HG02938 (cell line): ENCODE measurements at regions not wholly inside any gene's neighbourhood (a gene's known extent, or its start where the extent isn't known, plus 50 kb on each side); places are given as distances from the start of the nearest gene placed in this dataset.
"Not testable (repeated sequence)": the region's sequence is repeated elsewhere in the genome, so short reads cannot be mapped to it uniquely, and the experiment has no call there.

ENCODE experiments used
- ATAC-seq: cut with Tn5 transposase; IDR thresholded peaks from one replicate; pipeline ENCODE4 v1.9.1; 2021; ENCODE audit warnings: mild to moderate bottlenecking, moderate library complexity; ENCODE audit not compliant: unreplicated experiment

GRCh38 chr6:14765106-14765505 is 480.8 kb upstream of the JARID2 start:
- no peak for ATAC-seq

DNA sequence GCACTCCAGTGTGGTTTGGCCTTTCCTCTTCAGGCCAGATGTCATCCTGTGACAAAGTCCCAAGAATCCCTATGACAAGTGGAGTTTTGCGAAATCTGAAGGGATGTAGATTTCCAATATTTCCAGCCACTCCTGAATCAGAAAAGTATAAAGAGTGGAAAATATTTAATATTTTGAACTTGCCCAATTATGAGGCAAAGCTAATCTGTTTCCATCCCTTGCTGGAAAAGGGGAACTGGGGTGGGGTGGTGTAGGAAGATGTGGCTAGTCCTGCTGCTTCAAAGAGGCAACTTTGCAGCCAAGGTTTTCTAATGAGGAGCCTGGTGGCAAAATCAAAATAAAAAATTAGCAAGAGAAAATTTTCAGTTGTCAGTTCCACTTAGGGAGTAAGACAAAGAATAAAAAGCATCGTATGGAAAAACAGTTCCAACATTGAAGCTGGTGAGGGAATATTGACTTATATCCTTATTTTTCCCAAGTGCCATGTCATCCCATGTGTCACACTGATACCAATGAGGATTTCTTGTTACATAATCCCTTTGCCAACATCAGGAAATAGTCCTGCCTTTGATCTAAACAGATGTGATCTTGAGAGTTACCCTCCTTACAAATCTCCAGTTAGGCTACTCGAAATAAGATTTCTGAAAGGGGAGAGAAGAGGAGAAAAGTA is 480.0 kb upstream of the JARID2 start:
- ATAC-seq: no peak

DNA sequence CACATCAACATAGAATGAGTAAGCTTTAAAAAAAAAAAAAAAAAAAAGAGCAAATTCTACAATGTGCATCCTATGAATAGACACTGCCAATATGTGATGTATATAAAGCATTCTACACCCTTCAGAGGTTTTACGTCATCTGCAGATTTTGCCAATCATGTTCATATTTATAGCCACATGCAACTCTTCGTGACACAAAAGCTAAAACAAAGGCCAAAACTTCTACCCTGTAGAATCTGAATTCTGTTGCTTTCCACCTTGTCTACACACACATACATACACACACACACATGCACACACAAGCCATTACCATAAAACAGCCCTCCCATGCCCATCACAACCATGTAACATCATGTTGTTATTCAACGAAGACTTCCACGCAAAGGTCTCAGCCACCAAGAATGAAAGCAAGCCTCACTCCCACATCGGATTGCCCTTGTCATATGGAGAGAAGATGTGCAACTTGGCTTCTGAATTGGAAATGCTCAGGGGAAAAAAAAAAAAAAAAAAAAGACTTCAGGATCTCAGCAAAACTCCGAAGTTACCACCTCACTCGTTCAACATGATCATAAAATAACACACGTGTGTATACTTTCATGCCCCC is 479.4 kb upstream of the JARID2 start:
- no peak for ATAC-seq

DNA sequence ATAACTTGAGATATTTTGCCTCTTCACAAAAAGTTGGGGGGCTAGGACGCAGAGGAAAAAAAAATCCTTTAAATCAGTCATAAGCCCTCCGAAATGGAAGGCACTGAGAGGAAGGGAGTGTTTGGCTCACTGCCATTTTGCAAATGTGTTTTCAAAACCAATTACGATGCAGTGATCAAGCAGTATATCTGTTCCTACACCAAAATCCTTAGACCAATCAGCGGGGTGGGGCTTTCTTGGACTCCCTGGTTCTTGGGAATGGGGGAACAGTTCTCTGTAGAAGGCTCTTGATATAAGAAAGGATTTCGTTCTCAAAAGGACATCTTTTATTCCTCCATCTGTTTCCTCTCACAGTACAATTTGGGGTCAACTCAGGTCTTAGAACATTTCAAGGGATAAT is 478.6 kb upstream of the JARID2 start:
- no peak for ATAC-seq

- no peak for ATAC-seq
These were observed 475.8 kb upstream of the JARID2 start for GRCh38 chr6:14770040-14770439.

GRCh38 chr6:14770572-14770971 is 475.3 kb upstream of the JARID2 start:
- ATAC-seq: no peak

- ATAC-seq: no peak
These were observed 474.9 kb upstream of the JARID2 start for GRCh38 chr6:14771016-14771415.

DNA sequence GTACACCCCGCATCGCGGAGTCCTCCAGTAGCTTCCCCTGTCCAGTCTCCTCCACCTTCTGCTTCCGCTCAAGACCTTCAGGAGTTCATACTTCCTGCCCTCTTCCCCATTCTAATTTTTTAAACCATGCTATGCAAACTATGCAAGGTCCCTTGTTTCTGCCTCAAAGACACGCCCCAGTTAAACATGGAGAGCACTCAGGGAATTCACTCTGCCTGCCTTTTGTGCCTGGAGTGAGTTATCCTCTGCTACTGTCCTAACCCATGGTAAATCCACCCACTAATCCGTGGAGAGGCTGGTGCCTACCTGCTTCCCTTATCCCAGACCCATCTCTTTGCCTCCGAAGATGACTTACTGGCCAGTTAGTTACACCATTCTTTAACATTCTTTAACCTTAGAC is 473.7 kb upstream of the JARID2 start:
- ATAC-seq: no peak

- ATAC-seq: no peak
These were observed 470.3 kb upstream of the JARID2 start for GRCh38 chr6:14775528-14775927.

GRCh38 chr6:14776307-14776706 is 469.6 kb upstream of the JARID2 start:
- ATAC-seq: no peak

DNA sequence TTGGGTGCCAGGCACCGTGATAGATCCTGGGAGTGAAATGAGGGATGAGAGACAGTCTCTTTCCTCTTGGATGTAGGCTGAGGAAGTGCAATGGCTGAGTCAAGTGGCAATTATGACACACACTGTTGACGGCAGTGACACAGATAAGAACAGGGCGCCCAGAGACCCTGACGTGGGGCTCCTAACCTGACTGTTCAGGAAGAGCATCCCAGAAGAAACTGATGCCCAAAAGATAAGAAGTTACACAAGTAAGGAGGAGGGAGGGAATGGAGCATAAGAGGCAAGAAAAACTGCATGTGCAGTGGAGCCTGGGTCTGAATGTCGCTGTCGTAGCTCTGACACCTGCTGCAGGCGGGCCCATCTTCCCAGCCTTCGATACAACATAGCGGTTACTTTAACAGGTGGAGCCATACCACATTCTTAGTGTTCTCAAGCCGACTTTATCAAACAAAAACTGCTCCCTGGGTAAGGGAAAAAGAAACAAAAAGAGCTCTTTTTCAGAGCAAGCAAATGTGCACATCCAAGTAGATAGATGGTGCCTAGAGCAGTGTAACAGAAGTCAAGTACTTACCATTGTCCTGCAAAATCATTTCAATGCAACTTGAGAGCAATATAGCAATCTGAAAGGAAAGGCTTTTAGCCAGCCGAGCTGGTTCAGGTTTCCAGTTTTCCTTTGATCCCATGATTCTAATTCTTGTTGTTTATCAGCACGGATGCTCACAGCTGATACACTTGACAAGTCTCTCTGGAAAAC is 463.9 kb upstream of the JARID2 start:
- no peak for ATAC-seq

- ATAC-seq: not testable (repeated sequence)
These were observed 462.9 kb upstream of the JARID2 start for GRCh38 chr6:14782921-14783464.

- ATAC-seq: no peak
These were observed 462.3 kb upstream of the JARID2 start for GRCh38 chr6:14783594-14783993.

- ATAC-seq: no peak
These were observed 461.0 kb upstream of the JARID2 start for GRCh38 chr6:14784596-14785492.

DNA sequence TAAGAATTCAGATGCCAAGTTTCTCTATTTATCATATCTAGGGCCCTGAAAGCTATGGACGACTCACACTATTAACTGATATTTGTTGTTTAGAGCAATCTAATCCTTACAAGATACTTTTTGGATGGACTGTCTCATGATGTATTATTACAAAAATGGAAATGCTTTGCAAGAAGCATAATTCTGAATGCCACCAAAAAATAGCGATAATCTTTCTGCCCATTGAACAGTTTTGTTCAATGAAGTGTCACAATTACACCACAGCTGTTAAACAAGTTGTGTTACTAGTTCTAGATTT is 460.4 kb upstream of the JARID2 start:
- no peak for ATAC-seq

DNA sequence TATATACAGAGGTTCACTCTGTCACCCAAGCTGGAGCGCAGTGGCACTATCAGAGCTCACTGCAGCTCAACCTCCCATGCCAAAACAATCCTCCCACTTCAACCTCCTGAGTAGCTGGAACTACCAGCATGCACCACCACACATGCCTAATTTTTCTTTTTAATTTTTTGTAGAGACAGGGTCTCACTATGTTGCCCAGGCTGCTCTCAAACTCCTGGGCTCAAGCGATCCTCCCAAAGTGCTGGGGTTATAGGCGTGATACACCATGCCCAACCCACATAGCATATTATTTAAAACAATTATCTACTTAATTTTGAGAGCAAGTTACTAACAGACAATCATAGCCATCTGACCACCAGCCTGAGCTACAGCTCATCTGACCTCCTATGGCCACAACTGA is 459.9 kb upstream of the JARID2 start:
- ATAC-seq: no peak

DNA sequence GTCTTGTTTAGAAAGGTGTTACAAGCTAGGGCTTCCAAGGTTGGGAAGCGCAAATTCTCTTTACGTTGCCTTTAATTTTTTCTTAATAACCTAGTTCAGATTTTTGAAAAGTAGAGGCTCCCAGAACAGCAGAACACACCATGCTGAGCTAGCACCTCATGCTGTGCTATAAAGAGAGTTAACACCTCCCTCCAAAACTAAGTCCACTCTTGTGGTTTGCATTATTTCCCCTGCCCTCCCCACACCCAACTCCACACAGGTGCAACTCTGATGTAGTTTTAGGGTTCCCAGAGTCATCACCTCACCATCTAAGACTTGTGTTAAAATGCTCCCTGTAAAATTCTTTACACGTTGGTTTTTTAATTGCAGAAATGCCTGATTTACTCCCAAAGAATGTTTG is 459.4 kb upstream of the JARID2 start:
- ATAC-seq: no peak

- ATAC-seq: no peak
These were observed 458.6 kb upstream of the JARID2 start for GRCh38 chr6:14787250-14787649.

- no peak for ATAC-seq
These were observed 458.2 kb upstream of the JARID2 start for GRCh38 chr6:14787677-14788076.

- ATAC-seq: no peak
These were observed 455.9 kb upstream of the JARID2 start for GRCh38 chr6:14789996-14790395.

- no peak for ATAC-seq
These were observed 454.9 kb upstream of the JARID2 start for GRCh38 chr6:14790976-14791375.
